Stimulated activated CD8-positive, alpha-beta memory T cell treated with anti-CD3 and anti-CD28 coated beads, Interleukin-7, amount 100 ng/mL, for 1 hour (primary cell): ENCODE measurements at regions not wholly inside any gene's neighbourhood (a gene's known extent, or its start where the extent isn't known, plus 50 kb on each side); places are given as distances from the start of the nearest gene placed in this dataset.
"Not testable (repeated sequence)": the region's sequence is repeated elsewhere in the genome, so short reads cannot be mapped to it uniquely, and the experiment has no call there.

Source experiments
- DNase-seq, 2 donors: peaks; one replicate each; pipeline ENCODE4 v3.0.0-alpha.2; 2020; ENCODE audit warnings: low read depth in 2 of 2

DNA sequence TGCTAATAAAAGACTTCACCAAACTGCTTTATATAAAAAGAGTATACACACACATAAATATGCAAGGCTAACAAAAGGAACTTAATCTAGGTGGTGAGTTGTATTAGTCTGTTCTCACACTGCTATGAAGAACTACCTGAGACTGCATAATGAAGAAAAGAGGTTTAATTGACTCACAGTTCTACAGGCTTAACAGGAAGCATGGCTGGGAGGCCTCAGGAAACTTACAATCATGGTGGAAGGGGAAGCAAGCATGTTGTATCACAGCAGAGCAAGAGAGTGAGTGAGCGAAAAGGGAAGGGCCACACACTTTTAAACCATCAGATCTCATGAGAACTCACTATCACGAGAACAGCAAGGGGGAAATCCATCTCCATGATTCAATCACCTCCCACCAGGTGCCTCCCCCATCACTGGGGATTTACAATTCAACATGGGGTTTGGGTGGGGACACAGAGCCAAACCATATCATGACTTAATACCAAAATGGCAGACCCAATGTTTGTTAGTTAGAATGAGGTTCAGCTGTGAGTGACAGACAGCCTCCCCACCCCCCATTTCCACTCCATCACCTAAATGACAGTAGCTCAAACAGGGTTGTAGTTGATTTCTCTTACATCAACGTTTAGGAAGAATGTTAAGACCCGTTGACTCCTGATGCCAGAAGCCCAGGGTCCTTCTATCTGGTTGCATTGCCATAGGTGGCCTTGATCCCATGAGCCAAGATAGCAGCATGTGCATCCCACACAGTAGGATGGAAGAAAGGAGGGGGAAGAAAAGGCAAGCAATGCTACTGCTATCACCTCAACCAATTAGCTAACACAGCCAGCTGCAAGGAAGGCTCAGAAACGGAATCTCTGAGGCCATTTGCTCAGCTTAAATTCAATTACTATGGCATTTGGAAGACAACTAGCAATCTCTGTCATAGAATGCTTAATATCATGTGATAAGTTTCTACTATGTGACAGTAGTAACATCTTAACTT lies 77.0 kb downstream of the CCDC71L start:
- no peak for DNase-seq

DNA sequence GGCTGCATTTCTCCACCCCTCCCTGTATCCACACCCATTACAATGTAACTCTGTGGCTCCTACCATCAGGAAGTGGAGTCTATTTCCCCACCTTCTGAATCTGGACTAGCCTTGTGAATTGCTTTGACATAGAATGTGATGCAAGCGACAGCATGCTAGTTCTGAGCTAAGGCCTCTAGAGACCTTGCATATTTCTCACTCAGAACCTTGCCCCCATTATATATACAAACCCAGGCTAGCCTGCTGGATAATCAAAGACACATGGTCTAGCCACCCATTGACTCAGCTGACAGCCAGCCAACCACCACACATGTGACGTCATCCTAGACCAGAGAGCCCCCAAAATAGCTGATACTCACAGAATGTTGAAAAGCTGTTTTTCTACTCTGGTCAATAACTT lies 77.9 kb downstream of the CCDC71L start:
- no peak for DNase-seq

DNA sequence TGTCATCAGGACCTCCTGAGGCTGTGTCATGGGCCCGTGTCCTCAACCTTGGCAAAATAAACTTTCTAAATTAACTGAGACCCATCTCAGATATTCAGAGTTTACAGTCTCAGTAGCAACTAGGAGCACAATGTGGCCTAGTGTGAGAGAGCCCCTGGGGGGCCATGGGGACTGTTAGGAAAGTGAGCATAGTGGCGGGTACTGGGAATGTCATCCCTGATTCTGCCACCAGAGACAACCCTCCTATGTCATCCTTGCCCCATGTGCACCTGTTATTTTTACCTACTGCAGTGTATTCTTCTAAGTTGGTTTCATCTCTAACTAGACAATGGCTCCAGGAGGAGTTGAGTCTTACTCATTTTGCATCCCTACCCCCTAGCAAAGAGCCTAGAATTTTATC lies 78.6 kb downstream of the CCDC71L start:
- no peak for DNase-seq

DNA sequence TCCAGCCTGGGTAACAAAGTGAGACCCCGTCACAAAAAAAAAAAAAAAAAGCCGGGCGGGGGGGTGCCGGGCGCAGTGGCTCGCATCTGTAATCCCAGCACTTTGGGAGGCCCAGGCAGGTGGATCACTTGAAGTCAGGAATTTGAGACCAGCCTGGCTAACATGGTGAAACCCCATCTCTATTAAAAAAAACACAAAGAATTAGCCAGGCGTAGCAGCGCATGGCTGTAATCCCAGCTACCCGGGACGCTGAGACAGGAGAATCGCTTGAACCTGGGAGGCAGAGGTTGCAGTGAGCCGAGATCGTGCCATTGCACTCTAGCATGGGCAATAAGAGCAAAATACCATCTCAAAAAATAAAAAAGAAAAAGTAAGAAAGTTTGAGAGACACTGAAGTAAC lies 81.9 kb downstream of the CCDC71L start:
- DNase-seq: not testable (repeated sequence)

DNA sequence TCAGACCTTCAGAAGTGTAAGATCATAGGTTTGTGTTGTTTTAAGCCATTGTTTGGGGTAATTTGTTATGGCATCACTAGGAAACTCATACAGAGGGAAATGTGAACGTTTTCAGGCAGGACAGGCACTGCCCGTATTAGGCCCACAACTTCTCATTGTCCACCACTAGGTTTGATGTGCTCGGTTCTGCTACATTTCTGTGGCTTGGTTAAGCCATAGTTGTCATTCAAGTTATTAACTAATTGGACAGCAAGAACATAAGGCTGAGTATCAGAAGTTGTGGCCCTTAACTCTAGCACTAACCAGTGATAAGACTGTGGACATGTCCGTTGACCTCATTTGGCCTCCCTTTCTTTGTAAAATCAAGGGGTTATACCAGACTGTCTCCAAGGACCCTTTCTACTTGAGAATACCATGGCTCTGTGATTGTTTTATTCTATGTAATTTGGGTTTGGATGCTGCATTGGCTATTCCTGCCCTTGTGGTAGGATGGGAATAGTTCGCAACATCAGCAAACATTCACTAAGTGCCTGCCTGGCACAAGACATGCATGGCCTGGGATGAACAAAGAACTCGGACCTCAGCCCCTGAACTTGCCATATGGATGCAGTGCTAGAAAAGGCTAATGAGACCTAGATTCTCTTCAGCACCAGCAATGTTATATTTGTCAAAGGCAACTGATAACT lies 85.7 kb downstream of the CCDC71L start:
- no peak for DNase-seq

DNA sequence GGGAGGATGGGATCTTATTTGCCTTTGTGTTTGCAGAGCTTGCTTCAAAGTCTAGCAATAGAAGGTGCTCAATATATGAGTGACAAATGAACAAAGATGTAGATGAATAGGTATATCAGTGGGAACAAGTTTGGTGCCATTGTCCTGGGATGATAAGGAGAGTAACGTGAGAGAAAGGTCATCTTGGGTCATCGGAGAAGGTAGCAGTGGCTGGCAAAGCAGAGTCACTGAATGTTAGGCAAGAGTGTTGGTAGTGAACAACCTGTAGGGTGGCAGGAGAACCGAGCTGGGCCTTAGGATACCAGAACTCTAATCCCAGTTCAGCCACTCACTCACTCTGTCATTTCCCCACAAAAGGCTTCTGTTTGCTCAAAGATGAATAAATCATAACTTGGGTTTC lies 87.2 kb downstream of the CCDC71L start:
- no peak for DNase-seq

DNA sequence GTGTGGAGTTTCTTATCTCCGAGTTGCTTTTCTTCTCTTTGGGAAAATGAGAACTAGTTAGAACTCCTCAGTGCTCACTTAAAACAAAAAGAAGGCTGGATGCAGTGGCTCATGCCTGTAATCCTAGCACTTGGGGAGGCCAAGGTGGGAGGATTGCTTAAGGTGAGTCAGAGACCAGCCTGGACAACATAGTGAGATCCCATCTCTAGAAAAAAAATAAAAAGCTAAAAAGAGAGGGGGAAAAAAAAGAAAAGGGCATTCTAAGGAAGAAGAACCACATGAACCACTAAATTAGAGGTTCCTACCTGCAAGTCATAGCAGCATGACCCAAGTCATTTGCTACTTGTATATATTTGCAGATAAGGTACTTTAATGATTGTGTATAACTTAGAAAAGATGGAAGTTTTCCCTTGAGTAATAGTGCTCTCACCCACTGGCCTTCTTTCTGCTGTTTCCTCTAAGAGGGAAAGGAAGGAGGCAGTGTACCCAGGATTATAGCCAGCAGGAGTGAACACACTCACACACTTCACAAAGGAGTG lies 87.8 kb downstream of the CCDC71L start:
- no peak for DNase-seq

DNA sequence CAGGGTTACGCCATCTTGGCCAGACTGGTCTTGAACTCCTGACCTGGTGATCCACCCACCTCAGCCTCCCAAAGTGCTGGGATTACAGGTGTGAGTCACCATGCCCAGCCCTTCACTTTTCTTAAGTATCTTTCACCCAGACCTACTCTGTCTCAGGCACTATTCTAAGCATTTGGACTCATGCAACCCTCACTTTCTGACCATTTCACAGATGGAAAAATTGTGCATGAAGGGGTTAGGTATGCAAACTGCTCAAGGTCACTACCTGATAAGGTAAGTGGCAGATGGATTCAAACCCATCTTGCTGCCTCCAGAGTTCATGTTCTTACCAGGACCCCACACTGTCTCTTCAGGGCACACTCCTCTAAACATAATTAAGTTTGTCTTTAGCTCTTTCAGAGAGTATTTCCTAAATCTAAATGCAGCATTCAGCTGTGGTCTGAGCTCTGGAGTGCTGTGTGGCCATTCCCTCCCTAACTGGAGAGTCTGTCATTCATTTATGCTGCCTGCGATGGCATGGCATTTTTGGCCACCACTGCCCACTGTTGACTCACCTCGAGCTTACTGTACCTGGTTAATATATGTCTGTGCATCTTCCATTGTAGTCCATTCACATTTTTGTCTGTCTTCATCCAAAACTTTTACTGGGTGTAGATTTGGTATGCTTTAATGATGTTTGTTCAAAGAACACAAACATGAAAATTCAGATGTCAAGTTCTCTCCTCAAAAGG lies 88.4 kb downstream of the CCDC71L start:
- no peak for DNase-seq

DNA sequence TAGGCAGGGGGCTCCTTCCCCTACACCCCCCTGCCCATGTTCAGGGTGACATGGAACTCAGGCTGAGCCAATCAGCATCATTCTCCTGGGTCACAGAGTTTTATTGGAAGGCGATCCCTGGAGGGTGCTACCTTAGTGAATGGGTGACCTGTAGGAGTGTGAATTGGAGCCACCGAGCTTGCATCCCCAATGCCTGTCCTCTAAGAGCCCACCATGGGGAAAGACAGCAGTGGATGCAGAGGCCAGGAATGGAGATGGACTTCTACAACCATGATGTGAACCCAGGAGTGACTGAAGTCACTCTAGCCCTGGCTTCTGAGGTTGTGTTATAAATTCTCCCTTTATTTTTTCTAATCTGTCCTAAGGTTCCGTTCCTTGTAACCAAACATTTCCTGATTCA lies 89.4 kb downstream of the CCDC71L start:
- DNase-seq: no peak

DNA sequence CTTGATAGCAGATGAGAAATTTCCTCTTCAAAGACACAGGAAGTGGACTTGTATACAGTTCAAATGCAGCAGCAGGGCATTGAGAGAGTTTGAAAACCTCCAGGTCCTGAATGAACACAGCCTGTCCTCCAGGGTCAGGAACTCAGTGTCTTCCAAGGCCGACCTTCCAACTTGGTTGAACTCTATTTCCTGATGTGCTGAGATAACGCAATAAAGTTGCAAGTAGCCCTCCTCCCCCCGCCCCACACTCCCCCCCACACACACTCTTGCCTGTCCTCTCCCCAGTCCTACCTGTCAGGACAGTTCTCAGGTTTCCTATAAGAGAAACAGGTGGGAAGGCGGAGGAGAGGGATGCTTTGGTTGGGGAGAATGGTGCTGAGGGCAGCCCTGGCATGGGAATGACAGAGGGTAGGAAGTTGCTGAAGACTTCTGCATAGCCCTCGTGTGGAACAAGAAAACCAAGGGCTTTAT lies 90.0 kb downstream of the CCDC71L start:
- DNase-seq: no peak

DNA sequence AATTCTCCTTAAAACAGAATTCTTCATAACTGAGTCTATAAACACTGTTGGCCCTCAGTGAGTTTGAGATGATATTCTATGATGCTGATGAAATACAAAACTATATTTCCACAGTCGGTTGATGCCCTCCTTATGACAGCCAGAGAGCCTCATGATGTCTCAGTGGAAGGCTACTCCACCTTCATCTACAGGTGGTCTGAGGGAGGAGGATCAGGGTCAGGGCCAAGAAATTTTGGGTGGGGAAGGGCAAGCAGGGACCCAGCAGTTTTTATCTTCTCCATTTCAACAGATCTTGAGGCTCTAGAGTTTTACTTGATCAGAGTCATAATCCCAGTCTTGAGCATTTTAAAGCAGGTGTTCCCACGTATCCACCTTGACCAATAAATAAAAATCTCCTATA lies 90.8 kb downstream of the CCDC71L start:
- DNase-seq: no peak

DNA sequence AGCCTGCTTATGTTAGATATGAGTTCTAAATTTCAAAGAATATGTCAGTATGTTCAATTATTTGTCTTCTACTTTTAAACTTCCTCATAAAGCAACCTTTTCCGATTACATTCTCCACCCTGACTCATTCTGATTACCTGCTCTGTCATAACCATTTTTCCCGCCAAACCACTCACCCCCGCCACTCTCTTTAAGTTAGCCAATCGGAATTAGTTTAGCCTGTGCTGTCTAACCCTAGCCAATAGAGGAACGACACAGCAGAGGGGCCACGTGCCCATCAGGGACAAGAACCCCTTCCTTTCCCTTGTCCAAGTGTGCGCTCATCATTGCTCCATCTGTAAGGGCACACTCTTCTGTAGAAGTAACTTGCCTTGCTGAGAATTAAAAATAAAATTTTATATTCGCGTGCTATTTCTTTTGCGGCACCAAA lies 91.4 kb downstream of the CCDC71L start:
- no peak for DNase-seq

DNA sequence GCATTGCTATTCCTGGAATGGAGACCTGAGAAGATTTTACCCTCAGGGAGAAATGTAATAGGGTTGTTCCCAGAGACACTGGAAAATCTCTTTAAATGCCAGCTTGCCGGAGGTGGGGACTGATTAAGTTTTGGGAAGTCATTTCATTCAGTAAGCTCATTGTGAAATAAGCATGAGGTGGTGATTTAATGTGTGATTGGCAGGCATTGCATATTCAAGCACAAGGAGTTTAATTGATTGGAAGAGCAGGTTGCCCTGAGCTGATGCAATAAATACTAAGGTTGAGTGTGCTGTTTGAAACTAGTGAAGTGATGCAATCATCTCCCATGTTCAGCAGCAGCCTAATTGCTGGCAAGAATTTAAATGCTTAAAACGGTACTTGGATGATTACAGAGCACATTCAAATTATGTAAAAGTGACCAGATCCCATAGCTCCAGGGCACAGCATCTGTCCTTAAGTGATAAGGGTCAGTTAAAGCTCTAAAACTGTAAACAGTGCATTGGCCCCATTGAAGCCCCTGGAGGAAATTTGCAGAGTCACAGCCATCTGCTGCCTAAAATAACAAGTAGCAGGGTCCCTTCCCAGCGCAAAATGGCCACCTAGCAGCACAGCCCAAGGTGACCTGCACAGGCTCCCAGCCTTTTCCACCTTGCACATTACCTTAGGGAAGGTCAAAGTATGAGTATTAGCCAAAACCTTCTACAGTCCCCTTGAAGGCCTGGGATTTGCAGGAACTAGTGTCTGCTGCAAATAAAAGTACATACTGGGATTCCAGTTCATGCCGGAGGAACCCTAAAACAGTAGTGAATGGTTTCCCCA lies 92.1 kb downstream of the CCDC71L start:
- DNase-seq: no peak

DNA sequence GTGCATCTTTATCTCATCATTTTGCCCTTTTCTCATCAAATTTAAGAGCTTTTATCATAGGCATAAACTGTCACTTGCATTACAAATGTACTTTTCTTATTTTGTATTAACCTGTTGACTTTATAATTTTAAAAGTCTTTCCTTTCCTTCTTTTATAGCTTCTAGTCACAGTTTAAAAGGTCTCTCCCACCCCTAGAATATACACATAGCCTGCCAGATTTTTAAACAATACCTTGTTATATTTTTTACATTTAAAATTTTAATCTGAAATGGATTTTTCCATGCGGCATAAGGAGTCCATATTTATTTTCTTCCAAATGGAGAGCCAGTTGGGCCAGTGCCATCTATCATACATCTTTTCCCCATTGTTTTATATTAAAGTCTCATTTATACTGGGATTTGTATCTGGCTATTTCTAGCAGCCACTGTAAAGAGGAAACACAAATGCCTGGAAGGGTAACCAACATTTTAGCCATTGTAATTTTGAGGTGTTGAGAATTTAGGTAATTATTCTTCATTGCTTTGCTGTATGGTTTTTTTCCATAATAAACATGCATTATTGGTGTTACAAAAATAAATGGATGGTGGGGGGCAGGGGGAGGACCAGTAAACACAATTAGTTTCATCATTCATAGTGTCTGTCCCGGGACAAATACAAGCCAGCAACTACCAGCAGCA lies 92.8 kb downstream of the CCDC71L start:
- no peak for DNase-seq

DNA sequence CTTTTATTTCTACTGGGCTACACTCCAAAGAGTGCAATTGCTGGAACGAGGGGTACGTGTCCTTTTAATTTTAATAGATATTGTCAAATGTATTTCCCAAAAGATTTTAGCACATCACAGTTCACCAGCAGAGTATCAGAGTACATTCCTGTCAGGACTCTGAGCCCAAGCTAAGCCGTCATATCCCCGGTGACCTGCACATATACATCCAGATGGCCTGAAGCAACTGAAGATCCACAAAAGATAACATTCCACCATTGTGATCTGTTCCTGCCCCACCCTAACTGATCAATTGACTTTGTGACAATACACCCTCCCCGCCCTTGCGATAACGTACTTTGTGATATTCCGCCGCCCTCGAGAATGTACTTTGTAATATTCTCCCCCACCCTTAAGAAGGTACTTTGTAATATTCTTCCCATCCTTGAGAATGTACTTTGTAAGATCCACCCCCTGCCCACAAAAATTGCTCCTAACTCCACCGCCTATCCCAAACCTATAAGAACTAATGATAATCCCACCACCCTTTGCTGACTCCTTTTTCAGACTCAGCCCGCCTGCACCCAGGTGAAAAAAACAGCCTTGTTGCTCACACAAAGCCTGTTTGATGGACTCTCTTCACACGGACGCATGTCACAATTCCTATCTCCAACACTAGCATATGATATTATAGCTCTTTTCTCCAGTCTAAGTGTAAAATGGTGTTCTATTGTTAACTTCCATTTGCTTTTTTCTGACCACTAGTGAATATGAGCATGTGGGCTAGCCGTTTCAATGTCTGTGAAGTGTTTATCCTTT lies 93.6 kb downstream of the CCDC71L start:
- not testable (repeated sequence) for DNase-seq

DNA sequence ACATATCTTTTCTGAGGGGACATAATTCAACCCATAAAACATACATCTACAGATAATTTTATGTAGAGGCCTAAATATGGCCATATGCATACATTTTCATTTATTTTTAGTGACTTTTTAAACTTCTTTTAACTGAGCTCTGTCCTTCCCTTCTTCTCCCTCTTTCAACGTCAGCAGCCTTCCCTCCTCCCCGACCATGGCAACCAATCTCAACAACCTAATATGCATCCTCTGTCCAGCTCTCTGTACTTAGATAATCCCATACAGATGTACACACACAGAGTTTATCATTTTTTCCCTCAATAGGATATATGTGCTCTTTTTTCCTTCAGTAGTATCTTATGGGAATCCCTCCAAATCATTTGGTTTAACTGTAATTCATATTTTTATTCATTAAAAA lies 94.3 kb downstream of the CCDC71L start:
- no peak for DNase-seq

DNA sequence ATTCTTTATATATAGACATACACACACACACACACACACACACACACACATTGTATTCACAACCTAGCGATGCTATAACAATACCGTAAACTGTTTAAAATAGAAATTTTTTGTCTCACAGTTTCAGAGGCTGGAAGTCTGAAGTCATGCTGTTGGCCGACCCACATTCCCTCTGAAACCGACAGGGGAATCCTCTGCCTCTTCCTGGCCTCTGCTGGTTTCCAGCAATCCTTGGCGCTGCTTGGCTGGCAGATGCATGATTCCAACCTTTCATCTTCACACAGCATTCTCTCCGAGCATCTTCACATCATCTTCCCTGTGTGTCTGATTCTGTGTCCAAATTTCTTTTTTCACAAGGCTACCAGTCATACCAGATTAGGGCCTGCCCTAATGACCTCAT lies 94.8 kb downstream of the CCDC71L start:
- no peak for DNase-seq

DNA sequence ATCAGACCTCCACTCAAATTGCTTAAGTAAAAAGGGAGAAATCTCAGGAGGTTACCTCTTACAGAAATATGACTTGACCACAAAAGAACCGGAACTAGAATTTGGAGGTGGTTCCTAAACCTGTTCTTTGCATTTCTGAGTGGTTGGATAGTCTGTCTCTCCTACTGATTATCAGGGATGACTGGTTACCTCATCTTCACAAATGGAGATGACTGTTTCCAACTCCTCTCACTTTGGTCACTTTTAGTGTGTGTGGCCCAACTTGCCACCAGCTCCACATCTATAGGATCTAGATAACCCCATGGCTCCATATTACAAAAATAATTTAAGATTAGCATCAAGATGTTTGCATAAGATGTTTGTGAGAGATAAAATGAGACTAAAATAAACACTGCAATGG lies 95.5 kb downstream of the CCDC71L start:
- DNase-seq: no peak

DNA sequence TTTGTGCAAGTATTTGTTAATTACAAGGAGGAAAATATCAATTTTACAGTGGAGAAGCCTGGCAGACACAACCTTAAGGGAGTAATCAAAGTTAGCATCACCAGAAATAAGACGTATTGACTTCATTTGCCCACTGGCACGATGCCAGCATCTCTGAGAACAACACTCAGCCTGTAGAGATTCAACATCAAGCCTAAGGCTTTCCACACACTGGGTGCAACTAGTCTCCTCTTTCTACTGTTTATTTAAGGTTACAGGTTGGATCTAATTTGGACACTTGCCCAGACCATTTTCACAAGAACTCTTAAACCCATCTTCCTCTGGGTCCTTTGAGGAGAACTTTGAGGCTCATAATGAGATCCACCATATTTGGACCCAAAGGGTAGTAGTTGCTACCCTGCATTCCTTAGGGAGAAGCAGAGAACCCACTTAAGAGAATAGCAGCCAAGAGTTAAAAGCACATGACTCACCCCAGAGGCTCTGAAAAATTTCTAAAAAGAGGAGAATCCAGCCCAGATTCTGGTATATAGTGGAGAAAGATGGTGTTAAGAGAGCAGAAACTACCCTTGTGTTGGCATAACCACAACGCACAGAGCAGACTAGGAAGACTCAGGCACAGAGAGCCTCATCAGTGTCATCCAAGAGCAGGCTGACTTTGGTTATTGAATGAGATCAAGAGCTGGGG lies 97.3 kb downstream of the CCDC71L start:
- DNase-seq: no peak
